DMS153 (cell line): ENCODE measurements at regions not wholly inside any gene's neighbourhood (a gene's known extent, or its start where the extent isn't known, plus 50 kb on each side); places are given as distances from the start of the nearest gene placed in this dataset.
"Not testable (repeated sequence)": the region's sequence is repeated elsewhere in the genome, so short reads cannot be mapped to it uniquely, and the experiment has no call there.

Experiments
- DNase-seq: peaks from one replicate; lab custom pipeline; 2025; lab: John Stamatoyannopoulos, UW

DNA sequence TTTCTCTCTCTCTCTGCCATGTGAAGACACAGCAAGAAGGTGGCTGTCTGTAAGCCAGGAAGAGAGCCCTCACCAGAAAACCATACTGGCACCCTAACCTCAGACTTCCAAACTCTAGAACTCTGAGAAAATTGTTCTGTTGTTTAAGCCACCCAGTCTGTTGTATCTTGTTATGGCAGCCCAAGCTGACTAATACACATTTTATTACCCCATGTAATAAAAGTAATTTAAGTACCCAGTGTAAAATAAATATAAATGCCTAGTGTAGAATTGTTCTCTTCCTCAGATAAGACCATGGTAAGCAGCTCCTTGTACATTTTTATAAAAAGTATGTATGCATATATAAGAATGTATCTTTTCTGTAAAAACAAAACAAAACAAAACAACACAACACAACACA is 119.7 kb downstream of the DTL start:
- no peak for DNase-seq

DNA sequence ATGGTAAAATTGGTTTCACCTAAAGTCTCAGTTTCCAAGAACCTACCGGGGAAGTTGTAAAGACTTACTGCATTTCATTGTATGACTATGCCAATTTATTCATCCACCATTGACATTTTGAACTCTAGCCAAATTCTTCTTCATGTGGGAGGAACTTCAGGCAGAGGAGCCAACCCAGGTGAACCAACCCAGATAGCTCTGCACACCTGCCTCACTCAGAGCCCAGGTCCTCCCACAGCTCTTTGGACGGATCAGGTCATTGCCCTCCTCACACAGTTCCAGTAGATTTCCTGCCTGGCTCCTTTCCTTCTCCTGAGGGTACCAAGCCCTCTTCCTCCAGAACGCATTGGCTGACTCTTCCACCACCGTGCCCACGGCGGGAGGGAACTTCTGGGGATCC is 121.7 kb downstream of the DTL start:
- DNase-seq = no peak

DNA sequence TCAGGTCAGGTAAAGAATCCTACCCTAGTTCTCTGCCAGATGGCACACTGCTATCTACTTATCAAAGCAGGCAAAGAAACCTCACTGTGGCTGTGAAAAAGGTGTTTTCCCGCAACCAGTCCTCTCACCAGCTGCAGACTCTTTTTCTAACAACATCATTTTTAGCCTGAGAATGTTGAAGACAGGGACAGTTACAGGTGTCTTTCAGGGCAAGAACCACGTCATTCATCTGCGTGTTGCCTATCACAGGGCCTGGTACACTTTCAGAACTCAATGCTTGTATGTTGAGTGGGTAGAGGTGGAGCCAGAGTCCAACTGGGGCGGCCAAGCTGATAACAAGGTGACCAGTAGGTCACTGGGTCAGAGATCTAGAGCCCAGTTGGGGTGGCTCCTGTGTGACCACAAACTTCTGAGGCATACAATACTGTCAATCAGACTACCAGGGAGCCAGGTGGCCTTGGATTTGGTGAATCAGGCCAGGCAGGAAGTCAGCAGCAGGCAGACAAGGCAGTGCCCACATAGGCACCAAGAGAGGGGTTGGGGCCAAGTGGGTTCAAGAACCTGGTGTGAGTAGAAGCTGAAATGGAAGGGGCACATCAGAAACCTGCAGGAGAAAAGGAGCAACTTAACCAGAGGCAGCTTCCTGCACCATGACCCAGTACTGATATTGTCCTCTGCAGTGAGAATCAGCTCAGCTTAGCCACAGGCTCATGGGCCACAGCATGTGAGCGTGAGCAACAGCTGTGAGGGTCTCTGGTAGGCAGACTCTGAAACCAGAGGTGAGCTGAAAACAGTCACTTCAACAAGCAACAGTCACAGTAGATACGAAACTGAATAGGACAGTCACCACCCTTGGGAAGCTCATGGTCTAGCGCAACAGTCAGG is 123.6 kb downstream of the DTL start:
- DNase-seq = no peak

DNA sequence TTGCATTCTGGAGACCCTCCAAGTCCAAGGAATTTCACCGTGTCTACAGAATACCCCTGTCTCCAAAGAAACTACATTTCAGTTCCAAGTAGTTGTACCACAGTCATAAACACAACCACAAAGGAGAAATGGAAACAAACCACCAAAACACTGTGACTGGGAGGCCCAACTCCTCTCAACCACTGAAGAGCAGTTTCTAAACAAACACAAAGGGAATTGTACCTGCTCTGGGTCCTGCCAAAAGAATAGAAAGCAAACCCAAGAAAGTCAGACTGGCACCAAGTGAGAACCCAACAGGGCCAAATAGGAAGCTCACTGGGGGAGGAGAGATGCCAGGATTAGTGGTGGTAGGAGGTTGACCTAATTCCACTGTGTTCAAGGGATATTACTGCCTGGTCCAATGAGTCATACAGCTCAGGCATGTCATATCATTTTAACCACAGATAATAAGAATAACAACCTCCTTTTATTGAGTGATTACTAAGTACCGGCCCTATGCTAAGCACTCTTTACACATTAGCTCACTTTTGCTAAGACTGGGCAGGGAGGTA is 123.9 kb upstream of the PPP2R5A start:
- DNase-seq = no peak

DNA sequence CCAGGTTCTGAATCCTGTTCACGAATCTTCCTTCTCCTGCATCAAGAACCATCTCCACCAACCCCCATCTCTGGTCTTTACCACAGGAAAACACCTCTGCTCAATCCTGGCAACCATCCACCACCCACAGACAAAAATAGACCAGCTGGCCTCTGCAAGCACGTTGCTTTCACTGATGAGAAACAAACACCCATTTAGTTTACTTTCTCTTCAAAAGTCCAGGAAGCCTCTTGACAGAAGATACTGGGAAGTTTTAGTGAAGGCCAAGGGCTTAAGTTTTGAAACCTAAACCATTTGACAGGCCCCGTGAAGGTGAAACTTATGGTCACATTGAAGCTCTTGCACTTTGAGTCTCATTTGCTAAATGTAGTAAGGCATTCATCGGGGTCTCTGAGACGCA is 122.6 kb upstream of the PPP2R5A start:
- DNase-seq = peak; percentile 26

DNA sequence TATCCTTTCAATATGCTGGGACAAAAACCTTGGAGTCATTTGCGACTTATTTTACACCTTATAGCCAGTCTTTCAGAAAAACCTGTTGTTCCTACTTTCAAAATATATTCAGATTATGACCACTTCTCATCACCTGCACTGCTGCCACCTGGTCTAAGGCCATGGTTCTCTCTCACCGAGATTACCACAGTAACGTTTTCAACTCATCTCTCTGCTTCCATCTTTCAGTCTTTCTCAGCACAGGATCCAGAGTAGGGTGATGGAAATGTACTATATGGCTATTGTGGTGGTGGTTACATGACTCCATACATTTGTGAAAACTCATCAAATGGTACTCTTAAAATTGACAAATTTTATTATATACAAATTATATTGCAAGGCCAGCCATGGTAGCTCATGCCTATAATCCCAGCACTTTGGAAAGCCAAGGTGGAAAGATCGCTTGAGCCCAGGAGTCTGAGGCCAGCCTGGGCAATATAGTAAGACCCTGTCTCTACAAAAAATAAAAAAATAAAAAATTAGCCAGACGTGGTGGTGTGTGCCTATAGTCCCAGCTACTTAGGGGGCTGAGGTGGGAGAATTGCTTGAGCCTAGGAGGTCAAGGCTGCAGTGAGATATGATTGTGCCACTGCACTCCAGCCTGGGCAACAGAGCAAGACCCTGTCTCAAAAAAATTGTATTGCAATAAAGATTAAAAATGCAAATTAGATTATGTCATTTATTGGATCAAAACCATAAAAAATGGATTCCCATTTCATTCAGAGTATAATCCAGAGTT is 120.9 kb upstream of the PPP2R5A start:
- DNase-seq = no peak

DNA sequence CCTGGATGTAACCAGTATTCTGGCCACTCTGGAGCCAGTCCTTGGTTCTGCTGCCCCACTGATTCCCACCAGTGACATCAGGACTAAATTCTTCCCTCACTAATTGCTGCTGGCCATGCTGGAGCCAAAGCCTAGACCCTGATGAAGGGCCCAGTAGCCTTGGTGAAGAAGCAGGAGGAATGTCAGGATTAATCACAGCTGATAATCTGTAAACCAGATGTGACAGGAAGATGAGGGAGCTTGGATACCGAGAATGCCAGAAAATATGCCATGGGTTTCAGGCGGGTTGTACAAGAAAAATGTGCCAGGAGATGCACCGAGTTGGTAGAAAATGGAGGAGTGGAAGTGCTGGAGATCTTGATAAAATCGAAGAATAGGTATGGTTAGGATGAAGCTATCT is 119.0 kb upstream of the PPP2R5A start:
- DNase-seq = no peak

DNA sequence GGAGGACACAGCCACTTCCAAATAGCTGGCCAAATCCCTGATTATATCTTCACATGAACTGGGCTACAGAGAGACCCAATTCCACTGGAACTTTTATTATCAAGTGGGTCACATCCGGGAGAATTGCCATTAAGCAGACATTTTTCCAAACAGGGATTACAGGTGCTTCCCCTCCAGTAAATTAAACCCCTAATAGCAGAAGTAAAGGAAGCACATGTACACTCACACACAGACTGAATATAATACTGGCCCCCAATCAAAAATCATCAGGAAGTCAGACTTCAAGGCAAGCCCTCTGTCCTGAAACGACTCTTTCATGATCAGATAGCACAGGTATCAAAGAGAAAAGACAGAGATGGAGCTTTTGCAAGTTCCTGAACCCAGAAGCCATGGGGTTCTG is 118.6 kb upstream of the PPP2R5A start:
- DNase-seq = no peak

DNA sequence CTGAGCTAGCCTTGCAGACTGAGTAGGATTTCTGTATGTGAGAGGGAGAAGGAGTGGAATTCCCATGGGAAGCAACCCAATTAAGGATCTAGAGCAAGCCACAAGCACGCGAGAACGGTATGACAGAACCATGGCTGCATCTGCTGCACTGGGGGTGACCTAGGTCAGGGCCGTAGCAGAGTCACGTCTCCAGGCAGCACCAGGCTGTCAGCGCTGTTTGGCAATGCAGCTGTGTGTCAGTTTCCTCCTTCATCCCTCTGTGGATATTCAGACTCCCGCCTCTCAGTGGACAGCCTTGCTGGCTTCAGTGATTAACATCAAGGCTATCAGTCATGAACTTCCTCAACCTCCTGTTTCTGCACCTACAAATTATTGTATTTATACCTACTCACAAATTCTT is 118.1 kb upstream of the PPP2R5A start:
- DNase-seq = peak; percentile 68

DNA sequence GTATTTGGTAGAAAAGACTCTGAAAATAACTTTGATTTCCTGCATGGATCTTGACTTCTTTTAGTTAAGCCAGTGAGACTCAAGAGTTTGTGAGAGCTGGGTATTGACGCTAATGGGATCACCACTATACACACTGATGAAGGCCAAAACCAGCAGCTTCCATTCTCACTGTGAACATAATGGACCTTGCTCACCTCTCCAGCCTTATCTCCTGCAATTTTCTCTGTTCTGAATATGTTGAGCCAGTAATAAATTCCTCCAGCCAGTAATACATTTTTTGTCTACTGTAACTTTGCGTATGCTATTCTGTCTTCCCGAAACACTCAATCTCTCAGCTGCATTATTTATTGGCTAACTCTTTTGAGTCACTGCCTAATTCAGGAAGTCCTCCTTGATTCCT is 111.6 kb upstream of the PPP2R5A start:
- no peak for DNase-seq

DNA sequence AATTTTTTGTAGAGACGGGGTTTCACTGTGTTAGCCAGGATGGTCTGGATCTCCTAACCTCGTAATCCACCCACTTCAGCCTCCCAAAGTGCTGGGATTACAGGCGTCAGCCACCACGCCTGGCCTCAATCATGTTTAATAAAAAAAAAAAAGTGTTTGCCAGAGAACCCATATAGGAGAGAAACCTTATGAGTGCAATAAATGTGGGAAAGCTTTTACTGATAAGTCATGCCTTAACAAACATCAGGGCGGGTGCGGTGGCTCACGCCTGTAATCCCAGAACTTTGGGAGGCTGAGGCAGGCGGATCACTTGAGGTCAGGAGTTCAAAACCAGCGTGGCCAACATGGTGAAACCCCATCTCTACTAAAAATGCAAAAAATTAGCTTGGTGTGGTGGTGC is 110.9 kb upstream of the PPP2R5A start:
- DNase-seq = not testable (repeated sequence)

DNA sequence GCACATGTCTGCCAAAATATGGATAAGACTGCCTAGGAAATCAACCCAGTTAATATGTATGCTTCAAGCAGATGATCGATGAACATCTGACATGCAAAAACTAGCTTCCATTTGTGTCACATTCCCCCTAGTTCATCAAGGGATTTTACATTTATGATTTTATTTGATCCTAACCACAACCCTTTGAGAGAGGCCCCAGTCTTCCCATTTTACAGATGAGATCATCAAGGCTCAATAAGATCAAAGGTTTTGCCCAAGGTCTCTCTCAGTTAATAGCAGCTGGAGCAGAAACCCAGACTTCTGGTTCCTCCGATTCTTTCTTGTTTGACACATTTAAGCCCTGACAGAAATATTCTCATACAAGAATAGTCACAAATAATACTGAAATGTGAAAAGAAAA is 107.7 kb upstream of the PPP2R5A start:
- DNase-seq = no peak

DNA sequence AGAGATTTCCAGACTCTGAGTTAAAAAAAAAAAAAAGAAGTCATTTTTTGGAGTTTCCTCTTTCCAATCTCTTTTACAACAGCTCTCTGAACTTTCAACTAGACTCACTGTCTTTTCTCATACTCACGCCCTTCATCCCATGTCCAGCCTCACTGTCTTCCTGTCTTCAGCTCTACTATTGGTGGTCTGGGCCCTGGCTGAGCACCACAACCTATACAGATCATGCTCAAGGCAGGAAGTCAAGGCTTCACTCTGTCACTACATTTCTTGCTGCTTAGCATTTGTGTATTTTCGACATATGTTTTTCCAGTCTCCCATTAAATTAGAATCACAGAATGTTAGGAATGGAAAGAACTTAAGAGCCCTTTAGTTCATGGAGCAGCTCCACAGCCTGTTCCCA is 106.4 kb upstream of the PPP2R5A start:
- DNase-seq = no peak

DNA sequence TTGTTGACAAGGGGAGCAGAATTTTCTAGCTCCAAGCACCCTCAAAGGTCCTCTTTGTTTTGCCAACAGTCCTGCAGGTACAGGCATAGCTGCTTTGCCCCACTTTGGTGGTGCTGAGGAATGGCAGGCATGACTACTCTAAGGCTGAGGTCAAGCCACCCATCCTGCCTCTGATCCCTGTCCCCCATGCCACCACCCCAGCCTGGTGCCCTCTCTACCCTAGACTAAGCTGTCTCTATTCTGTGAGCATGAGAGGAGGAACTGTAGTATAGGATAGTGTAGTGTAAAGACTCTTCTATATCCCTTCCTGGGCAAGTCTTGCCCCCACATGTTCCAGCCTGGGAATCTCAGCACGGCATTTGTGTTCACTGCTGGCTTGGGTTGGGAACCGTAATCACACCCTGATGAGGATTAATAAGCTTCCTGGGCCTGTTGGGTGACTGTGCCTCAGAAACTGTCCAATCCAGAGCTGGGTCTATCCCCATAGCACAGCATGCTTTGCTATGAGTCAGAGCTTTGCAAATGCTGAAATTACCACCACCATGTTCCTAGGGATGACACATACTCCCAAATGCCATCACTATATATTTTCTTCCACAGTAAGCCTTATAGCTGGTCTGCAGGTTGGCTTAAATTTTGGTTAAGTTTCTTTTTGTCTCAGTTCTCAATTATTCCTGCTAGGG is 105.7 kb upstream of the PPP2R5A start:
- DNase-seq = no peak

DNA sequence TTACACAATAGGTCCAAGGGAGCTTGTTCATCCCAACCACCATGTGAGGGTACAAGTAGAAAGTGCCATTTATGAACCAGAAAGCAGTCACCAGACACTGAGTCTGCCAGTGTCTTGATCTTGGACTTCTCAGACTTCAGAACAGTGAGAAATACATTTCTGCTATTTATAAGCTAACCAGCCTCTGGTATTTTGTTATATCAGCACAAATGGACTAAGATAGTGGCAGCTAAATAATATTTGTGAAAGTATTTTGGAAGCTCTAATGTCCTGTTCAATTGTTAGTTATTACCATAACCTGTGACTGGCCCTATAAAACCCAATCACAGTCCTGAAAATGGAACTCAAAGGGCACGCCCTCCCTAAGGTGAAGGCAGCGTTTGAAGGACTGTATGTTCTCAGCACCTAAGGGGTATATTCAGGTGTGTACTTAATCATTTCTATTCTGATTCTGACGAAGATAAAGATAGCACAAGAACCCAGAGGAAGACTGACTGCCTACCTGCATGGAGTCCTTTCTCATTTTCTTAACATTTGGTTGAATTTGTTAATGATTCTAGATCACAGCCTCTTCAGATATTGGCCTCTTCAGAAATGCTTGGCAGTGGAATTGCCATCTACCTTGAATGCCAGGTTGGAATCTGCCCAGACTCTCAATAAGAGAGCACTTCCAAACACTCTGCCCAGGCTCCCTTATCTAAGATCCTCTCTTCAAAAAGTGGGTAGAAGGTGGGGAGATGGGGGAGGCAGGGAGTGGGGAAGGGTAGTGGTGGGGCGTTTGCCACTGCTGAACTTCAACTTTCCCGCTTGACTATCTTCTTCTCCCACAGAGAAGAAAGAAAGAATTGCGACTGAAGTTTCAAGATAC is 104.0 kb upstream of the PPP2R5A start:
- no peak for DNase-seq

DNA sequence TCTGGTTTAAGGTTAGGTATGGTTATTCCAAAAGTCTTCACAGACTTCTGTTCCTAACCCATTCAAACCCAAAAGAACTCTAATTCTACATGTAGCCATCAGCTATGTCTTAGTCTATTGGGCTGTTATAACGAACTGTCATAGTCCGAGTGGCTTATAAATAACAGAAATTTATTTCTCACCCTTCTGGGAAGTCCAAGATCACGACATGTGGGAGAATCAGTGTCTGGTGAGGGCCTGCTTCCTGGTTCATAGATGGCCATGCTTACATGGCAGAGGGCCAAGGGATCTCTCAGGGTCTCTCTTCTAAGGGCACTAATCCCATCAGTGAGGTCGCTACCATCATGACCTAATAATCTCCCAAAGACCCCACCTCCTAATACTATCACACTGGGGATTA is 103.0 kb upstream of the PPP2R5A start:
- no peak for DNase-seq

DNA sequence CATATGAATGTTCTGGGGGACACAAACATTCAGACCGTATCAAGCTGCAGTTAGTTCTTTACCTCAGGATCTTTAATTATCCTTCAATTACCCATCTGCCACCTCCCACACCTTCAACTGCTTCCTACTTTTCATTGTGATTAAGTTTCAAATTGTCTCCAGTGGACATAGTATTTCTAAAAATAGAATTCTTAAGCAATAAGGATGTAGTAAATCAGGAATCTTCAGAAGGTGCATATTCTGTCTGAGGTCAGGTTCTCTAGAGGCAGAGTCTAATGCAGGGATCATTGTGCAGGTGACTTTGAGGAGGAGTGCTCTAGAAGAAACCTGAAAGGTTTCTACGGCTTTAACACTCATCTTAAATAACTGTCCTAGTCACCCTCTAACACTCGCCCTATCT is 102.6 kb upstream of the PPP2R5A start:
- DNase-seq = no peak

DNA sequence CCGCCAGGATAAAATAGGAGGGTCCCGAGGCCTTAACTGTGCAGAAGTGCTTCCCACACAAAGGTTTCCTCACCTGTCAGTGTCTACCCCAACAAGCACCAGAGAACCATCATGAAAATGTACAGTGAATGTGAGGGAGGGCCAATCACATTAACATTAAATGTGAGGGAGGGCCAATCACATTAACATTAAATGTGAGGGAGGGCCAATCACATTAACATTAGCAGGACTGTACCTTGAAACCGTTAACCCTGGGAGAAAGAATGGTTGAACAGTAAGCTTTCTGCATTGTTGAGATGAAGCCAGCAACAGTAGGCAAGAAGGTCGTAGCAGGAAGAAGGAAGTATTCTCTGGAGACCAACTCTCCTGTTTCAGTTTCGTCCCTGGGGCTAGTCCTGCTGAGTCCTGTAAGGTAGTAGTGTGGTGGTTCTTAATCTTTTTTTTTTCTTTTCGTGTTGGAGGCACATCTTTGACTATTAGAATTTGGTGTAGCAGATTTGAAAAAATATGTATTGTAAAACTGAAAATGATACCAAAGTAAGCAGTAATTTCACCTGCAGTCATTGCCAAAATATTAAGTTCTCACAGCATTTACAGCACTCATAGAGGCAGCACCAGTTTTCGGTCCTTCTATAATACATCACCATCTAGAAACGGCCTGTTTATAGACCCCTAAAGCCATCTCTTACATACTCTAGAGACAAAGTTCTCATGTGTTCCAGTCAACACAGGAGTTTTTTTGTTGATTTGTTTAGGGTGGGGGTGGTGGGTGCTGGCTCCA is 98.6 kb upstream of the PPP2R5A start:
- peak; percentile 8 for DNase-seq

DNA sequence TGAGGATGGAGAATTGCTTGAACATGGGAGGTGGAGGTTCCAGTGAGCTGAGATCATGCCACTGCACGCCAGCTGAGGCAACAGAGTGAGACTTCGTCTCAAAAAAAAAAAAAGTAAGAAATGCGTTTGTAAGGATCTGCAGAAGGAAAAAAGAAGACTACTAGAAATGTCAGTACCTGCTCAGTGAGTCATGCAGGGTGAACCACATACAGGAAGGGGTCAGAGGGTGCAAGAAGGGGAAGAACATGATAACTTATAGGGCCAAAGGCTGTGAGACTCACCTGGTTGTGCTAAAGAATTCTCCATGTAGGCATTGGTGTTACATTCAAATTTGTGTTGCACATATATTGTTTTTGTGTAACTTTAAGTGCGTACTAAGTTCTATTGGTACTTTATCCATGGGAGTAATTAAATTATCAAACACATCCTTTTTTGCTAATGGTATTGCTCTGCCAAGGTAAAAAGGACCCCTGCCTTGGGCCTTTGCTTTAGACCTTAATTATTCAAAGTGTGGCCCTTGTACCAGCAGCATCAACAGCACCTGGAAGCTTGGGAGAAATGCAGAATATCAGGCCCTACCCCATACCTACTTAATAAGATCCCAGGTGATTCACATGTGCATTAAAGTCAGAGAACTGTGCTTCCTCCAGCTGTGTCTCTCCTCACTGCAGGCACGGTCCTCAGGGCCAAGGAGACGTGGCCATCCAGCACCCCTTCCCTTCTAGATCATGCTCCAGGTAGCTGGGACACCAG is 96.4 kb upstream of the PPP2R5A start:
- no peak for DNase-seq

DNA sequence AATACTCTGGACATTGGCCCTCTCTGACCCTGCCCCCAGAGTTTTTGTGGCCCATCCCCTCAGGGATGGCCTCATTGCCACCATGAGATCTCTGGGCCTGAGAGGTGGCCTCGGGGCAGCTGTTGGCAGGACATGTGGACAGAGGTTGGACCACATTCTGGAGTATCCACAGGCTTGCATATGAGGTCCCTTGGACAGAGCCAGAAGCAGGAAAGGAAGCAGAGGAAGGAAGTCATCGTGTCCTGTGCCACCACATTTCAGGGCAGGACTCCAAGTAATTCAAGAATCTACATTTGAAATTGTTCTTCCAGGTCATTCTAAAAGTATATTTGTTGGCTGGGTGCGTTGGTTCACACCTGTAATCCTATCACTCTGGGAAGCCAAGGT is 95.9 kb upstream of the PPP2R5A start:
- no peak for DNase-seq
